WI38 (cell line): ENCODE measurements at regions not wholly inside any gene's neighbourhood (a gene's known extent, or its start where the extent isn't known, plus 50 kb on each side); places are given as distances from the start of the nearest gene placed in this dataset.

ENCODE experiments used
- H3K4me3 ChIP-seq: 2 replicates; pipeline ENCODE4 v1.5.1; 2011; ENCODE audit warnings: low read depth, mild to moderate bottlenecking, control low read depth, low read length
- CTCF ChIP-seq: IDR thresholded peaks from 2 replicates; pipeline ENCODE4 v1.5.1; 2012; ENCODE audit warnings: low read depth, mild to moderate bottlenecking, control low read depth, low read length

DNA sequence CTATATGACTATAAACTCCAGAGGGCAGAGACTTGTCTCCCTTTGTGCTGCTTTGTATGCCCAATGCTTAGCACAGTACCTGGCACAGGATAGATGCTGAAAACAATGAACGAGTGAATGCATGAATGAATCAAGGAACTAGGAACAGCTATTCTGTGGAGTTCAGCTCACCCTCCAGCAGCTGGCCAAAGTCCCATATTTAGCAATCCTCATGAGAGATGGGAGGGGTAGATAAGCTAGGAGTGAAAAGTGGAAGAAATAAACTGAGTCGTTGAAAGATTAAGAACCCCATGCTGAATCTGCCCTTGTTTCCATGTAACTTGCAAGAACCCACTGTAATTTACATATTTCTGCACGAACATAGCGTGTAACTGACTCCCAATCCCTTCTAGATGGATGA, 106.5 kb downstream of the MAFB start:
- no peak overlapping the region for H3K4me3 ChIP-seq
- TF ChIP-seq CTCF, result no peak

DNA sequence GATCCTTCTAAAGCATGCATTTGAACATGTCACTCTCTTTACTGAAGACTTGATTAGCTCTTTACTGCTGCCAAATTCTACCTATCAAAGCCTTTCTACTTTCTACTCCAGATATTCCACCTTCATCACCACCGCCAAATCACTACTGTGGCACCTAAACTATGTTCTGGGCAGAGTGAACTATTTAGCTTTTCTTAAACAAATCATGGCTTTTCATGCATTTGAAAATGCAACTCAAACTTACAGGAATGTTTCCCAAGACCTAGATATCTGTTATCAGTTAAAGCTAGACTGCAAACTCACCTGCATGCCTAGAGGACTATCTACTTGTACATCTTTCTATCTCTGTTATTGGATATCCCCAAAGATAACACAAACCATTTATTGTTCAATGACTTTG, 109.3 kb downstream of the MAFB start:
- no peak for TF ChIP-seq CTCF
- no peak overlapping the region for H3K4me3 ChIP-seq

DNA sequence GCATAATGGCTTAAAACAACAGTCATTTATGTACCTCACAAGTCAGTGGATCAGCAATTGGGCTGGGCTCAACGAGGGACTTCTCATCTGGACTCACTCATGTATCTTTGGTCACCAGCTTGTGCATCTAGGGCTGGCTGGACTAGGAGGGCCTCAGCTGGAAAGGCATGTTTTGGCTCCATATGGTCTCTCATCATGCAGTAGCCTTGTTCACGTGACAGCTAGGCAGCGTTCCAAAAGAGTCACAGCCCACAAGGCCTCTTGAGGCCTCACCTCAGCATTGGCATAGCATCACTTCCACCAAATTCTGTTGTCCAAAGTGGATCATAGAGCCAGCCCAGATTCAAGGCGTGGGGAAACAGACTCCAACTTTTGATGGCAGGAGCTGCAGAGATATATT, 110.1 kb downstream of the MAFB start:
- H3K4me3 ChIP-seq, result no peak overlapping the region
- no peak for TF ChIP-seq CTCF

GRCh38 chr20:40575851-40576250, 113.2 kb downstream of the MAFB start:
- TF ChIP-seq CTCF, result no peak
- H3K4me3 ChIP-seq, result no peak overlapping the region

GRCh38 chr20:40572251-40572650, 116.8 kb downstream of the MAFB start:
- H3K4me3 ChIP-seq, result no peak overlapping the region
- TF ChIP-seq CTCF, result no peak

GRCh38 chr20:40571639-40572038, 117.4 kb downstream of the MAFB start:
- no peak overlapping the region for H3K4me3 ChIP-seq
- no peak for TF ChIP-seq CTCF

DNA sequence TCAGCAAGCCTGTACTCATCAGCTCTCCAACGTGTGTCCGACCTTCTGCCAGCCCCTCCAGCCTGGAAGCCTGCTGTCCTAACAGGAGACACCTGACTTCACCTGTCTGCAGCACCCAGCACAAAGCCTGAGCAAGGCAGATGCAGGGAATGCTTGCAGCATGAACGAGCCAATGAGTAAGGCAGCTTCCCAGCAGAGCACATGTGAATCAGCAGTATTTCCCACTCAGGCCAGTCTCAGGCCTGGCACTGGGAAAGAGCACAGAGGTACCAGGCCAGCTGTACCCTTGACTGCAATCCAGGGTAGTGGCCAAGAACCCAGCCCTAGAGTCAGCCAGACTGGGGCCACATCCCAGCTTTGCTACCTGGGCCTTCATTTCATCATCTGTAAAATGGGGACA, 120.8 kb downstream of the MAFB start:
- H3K4me3 ChIP-seq, result no peak overlapping the region

More for the DNA sequence above, 120.8 kb downstream of the MAFB start:
- TF ChIP-seq CTCF, result no peak
